Upper lobe of left lung (tissue), 6 donors: ENCODE measurements at regions not wholly inside any gene's neighbourhood (a gene's known extent, or its start where the extent isn't known, plus 50 kb on each side); places are given as distances from the start of the nearest gene placed in this dataset.

Experiments used
- ATAC-seq, 2 donors: fragments of 200-7000 bp; cut with Tn5 transposase; one replicate each; pipeline ENCODE4 v1.9.1; 2022; ENCODE audit warnings: mild to moderate bottlenecking in 2 of 2, moderate library complexity in 2 of 2; ENCODE audit not compliant: low FRiP score in 2 of 2
- DNase-seq, 2 donors: peaks; one replicate each; pipeline ENCODE4 v3.0.0-alpha.2; 2019 to 2020
- H3K27ac ChIP-seq, 4 donors: fragments of 200-600 bp; sonication (generic); one replicate each; pipeline ENCODE4 v1.5.1; 2016 to 2019
- H3K27me3 ChIP-seq, 4 donors: fragments of 200-600 bp; sonication (generic); one replicate each; pipeline ENCODE4 v1.5.1; 2017 to 2019
- H3K36me3 ChIP-seq, 4 donors: fragments of 200-600 bp; sonication (generic); one replicate each; pipeline ENCODE4 v1.5.1; 2016 to 2019
- H3K4me1 ChIP-seq, 4 donors: fragments of 200-600 bp; sonication (generic); one replicate each; pipeline ENCODE4 v1.5.1; 2018 to 2019
- H3K4me3 ChIP-seq, 4 donors: fragments of 200-600 bp; sonication (generic); one replicate each; pipeline ENCODE4 v1.5.1; 2017 to 2019; ENCODE audit warnings: mild to moderate bottlenecking in 2 of 4, moderate library complexity in 1 of 4
- H3K9me3 ChIP-seq, 4 donors: fragments of 200-600 bp; sonication (generic); one replicate each; pipeline ENCODE4 v1.5.1; 2018 to 2019
- CTCF ChIP-seq, 6 experiments: fragments of 450-650 bp in 4 of 6; fragments of 200-600 bp in 2 of 6; sonication (generic) in 2 of 6; IDR thresholded peaks; one replicate each; pipeline ENCODE4 v1.5.1; 2016 to 2019; ENCODE audit warnings: antibody characterized with exemption in 6 of 6
- EP300 ChIP-seq, 4 donors: sonication (generic); formaldehyde crosslinking; IDR thresholded peaks; one replicate each; pipeline ENCODE4 v1.5.1; 2017; ENCODE audit warnings: antibody characterized with exemption in 4 of 4, control low read depth in 2 of 4
- POLR2A ChIP-seq, 4 donors: fragments of 450-650 bp; IDR thresholded peaks; one replicate each; pipeline ENCODE4 v1.5.1; 2016 to 2017; ENCODE audit warnings: antibody characterized with exemption in 4 of 4, mild to moderate bottlenecking in 2 of 4
- POLR2AphosphoS5 ChIP-seq, 2 donors: sonication (generic); formaldehyde crosslinking; IDR thresholded peaks; one replicate each; pipeline ENCODE4 v1.5.1; 2017; ENCODE audit warnings: antibody characterized with exemption in 2 of 2
- WGBS, 2 donors: methylation state at CpG; one replicate each; pipeline ENCODE4 v1.1.5; 2017 to 2018; 5-methylcytosine and 5-hydroxymethylcytosine counted together
- donor health status: DM: no; HTN: no; CAD: no; lungs with moderate emphysema.
- donor health status: DM: no; HTN: yes; CAD: no; lungs with severe emphysema.

DNA sequence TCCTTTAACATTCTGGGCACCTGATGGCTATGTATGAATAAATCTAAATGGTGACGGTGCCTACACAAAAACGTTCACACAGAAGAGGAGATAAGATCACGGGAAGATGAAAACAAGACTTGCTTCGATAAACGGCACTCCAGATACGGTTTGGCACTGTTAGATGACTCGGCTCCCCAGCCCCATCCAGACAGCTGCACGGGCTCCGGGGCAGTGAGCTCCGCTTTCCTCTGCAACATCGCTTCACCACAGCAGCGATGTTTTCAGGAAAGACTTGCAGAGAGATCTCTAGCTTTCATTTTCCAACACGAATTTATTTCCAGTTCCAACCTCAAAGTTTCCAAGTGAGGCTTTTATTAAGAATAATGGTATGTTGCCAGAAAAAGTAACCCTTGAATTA is 132.1 kb downstream of the KLF6 start:
- H3K9me3 ChIP-seq, result no peaks in the 10 kb centered on the region
- TF ChIP-seq EP300 (IDR thresholded peaks at IDR 0.05), result no peak
- no peak for TF ChIP-seq POLR2AphosphoS5 (IDR thresholded peaks at IDR 0.05)
- TF ChIP-seq POLR2A (IDR thresholded peaks at IDR 0.05), result no peak
- ATAC-seq (peak in 1 of 2 donors; percentile 44), DNase-seq (no peak)
- H3K4me3 ChIP-seq, result peak overlapping the region in 1 of 4 donors; percentile 21
- 54 to 59% methylated on average over 13 of the region's 13 CpGs for WGBS, 2 donors
- H3K27me3 ChIP-seq, result no peaks in the 10 kb centered on the region
- no peaks in the 10 kb centered on the region for H3K4me1 ChIP-seq
- H3K27ac ChIP-seq, result no peak overlapping the region
- no peaks in the 10 kb centered on the region for H3K36me3 ChIP-seq

GRCh38 chr10:3651969-3652653 is 132.9 kb downstream of the KLF6 start:
- WGBS, 2 donors, result 95 to 97% methylated on average over 5 to 6 of the region's 6 CpGs
- Histone ChIP-seq H3K27ac (no peak overlapping the region), H3K4me1 (no peaks in the 10 kb centered on the region), H3K4me3 (no peak overlapping the region), H3K36me3 (no peaks in the 10 kb centered on the region), H3K9me3 (no peaks in the 10 kb centered on the region), H3K27me3 (no peaks in the 10 kb centered on the region)
- TF ChIP-seq EP300 (IDR thresholded peaks at IDR 0.05) (no peak), CTCF (IDR thresholded peaks at IDR 0.05) (no peak), POLR2A (IDR thresholded peaks at IDR 0.05) (no peak), POLR2AphosphoS5 (IDR thresholded peaks at IDR 0.05) (no peak)
- ATAC-seq (no peak), DNase-seq (no peak)

DNA sequence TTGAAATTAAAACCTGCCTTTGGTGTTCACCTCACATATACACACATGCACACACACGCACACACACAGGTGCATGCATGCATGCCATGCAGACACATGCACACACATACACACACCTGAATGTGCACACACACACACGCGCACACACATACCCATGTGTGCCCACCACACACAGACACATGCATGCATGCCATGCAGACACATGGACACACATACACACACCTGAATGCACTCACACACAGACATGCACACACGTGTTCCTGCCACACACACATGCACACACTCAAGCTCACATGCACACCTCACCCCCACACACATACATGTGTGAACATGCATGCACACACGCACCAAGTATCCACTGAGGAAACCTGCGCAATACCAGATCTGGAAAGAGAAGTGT is 136.4 kb downstream of the KLF6 start:
- Histone ChIP-seq H3K4me3 (no peak overlapping the region), H3K27me3 (no peaks in the 10 kb centered on the region), H3K9me3 (no peaks in the 10 kb centered on the region), H3K4me1 (no peaks in the 10 kb centered on the region), H3K27ac (no peak overlapping the region), H3K36me3 (no peaks in the 10 kb centered on the region)
- ATAC-seq (peak in 1 of 2 donors; percentile 30), DNase-seq (no peak)
- WGBS, 2 donors, result 83 to 86% methylated on average over 6 of the region's 6 CpGs
- TF ChIP-seq CTCF (IDR thresholded peaks at IDR 0.05) (no peak), POLR2A (IDR thresholded peaks at IDR 0.05) (no peak), EP300 (IDR thresholded peaks at IDR 0.05) (no peak), POLR2AphosphoS5 (IDR thresholded peaks at IDR 0.05) (no peak)

GRCh38 chr10:3648170-3648569 is 136.8 kb downstream of the KLF6 start:
- H3K4me1 ChIP-seq, result no peaks in the 10 kb centered on the region

GRCh38 chr10:3647074-3647473 is 137.9 kb downstream of the KLF6 start:
- H3K4me1 ChIP-seq, result no peaks in the 10 kb centered on the region
- no peak overlapping the region for H3K4me3 ChIP-seq
- ATAC-seq (no peak), DNase-seq (no peak)
- WGBS, 2 donors, result 84 to 92% methylated on average over 8 of the region's 8 CpGs
- H3K36me3 ChIP-seq, result no peaks in the 10 kb centered on the region
- TF ChIP-seq EP300 (IDR thresholded peaks at IDR 0.05) (no peak), CTCF (IDR thresholded peaks at IDR 0.05) (no peak), POLR2AphosphoS5 (IDR thresholded peaks at IDR 0.05) (no peak), POLR2A (IDR thresholded peaks at IDR 0.05) (no peak)
- no peak overlapping the region for H3K27ac ChIP-seq
- no peaks in the 10 kb centered on the region for H3K27me3 ChIP-seq
- H3K9me3 ChIP-seq, result no peaks in the 10 kb centered on the region

More at GRCh38 chr10:3648170-3648569, 136.8 kb downstream of the KLF6 start:
- Histone ChIP-seq H3K9me3 (no peaks in the 10 kb centered on the region), H3K27ac (no peak overlapping the region), H3K27me3 (no peaks in the 10 kb centered on the region), H3K36me3 (no peaks in the 10 kb centered on the region), H3K4me3 (no peak overlapping the region)
- 76 to 83% methylated on average over 6 of the region's 6 CpGs for WGBS, 2 donors
- TF ChIP-seq POLR2A (IDR thresholded peaks at IDR 0.05) (no peak), EP300 (IDR thresholded peaks at IDR 0.05) (no peak), CTCF (IDR thresholded peaks at IDR 0.05) (no peak), POLR2AphosphoS5 (IDR thresholded peaks at IDR 0.05) (no peak)
- DNase-seq (no peak), ATAC-seq (no peak)
